HG03457 (cell line): ENCODE measurements at regions not wholly inside any gene's neighbourhood (a gene's known extent, or its start where the extent isn't known, plus 50 kb on each side); places are given as distances from the start of the nearest gene placed in this dataset.
"Not testable (repeated sequence)": the region's sequence is repeated elsewhere in the genome, so short reads cannot be mapped to it uniquely, and the experiment has no call there.

Source experiments
- ATAC-seq: cut with Tn5 transposase; IDR thresholded peaks from one replicate; pipeline ENCODE4 v1.9.1; 2021; ENCODE audit warnings: moderate number of reproducible peaks; ENCODE audit not compliant: unreplicated experiment

GRCh38 chr1:144516172-144516571 is 54.7 kb upstream of the NBPF15 start:
- not testable (repeated sequence) for ATAC-seq

- not testable (repeated sequence) for ATAC-seq
Measured at GRCh38 chr1:144516906-144517305, 55.4 kb upstream of the NBPF15 start.

DNA sequence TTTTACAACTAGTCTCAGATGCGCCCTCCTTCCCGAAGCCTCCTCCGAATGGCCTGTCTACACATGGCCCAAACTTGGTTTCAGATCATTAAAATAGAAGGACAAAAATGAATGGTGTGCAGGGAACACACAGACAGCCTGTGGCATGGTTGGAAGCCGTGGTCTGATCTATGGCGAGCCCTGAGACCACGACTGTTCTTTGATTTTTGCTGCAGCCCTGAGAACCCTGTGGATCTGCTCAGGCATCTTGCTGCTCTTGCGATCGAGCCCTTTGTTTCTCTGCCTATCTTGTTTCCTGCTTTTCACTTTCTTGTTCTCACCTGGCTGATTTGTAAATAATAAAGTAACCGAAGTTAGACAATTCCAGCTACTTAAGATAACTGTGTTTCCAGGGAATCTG is 57.0 kb upstream of the NBPF15 start:
- not testable (repeated sequence) for ATAC-seq

DNA sequence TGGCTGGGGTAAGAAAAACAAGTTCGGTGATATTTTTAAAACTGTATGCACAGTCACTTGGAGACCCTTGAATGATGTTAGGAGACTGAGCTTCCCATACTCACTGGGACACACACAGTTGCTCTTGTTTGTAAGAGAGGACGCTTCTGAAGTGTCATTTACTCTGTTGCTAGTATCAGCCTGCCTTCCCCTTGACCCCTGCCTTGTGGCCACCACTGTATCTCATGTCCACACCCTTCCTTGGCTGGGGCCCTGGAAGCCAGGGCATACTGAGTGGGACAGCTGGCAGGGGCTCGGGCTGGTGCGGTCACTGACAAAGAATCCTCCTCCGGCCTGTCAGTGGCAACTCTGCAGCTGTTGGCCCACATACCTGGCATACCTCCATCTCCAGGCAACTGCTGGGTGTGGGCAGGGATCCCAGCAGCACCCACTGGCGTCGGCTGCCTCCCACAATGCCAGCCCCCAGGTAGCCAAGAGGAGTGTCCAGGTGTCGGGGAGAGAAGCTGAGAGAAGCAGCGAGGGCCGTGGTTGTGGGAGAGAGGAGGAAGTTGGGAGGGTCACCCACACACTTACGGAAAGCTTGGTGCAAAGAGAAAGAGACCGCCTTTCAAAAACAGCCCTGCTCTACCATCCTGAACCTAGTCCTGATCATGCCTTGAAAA is 58.2 kb upstream of the NBPF15 start:
- ATAC-seq: not testable (repeated sequence)

DNA sequence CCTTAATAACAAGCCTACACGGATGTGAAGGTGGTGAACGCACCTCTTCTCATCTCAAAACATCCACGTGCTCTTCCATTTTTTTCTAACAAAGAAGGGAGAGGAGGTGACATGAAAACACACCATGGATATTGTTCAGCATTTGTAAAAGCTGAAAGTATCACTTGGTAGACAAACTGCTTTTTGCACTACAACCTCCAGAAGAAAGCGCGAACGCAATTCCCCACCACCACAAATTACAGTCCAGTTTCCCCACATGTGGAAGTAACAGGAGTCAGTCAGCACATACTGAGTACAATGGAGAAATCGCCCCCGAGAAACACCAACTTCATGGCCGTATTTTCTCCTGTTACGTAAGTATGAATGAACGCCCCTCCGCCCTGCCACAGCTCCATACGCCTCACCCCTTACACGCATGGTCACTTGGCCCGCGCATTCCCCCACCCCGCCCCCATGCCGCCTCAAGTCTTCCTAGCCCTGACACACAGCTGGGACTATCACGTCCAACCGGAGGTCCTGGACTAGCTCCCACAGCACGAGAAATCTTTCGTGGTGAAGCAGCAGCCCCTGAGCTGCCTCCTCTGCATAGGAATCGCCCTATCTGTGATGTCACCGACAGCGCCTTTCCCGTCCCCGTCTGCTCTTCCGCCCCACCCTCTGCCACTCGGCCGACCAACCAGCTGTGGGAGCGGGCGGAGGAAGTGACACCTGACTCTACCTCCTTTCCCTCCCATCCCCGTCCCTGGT is 62.4 kb upstream of the NBPF15 start:
- ATAC-seq: peak; percentile 89

DNA sequence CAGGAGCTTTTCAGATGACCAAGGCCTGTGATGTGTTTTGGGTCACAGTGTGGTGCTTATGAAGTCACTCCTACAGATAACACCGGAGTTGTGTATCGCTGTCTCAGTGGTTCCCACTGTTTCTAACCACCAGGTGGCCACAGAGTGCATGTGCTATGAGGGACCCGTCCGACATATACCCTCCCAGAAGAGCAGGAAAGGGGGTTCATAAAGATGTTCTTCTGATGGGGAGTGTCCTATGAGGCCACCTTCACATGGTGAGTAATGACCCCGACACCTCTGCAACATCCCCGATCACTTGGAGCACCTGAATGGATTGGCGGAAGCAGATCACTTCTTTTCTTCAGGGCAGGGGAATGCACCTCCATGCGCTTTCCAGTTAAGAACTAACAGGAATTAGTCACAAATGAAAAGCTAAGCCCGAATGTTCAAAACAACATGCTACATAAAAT is 60.5 kb upstream of the PPIAL4F start:
- ATAC-seq: not testable (repeated sequence)

- ATAC-seq: not testable (repeated sequence)
Measured at GRCh38 chr1:144533480-144533879, 59.2 kb upstream of the PPIAL4F start.

DNA sequence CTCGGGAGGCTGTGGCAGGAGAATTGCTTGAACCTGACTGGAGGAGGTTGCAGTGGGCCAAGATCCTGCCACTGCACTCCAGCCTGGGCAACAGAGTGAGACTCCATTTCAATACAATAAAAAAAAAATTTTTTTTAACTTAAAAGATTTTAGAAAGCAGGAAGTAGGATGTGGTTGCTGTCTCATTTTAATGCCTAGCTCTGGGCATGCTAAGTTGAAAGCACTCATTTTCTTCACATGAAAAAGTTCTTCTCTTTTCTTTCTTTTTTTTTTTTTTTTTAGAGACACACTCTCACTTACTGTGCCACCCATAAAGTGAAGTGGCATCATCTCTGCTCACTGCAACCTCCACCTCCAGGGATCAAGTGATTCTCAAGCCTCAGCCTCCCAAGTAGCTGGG is 58.4 kb upstream of the PPIAL4F start:
- not testable (repeated sequence) for ATAC-seq

DNA sequence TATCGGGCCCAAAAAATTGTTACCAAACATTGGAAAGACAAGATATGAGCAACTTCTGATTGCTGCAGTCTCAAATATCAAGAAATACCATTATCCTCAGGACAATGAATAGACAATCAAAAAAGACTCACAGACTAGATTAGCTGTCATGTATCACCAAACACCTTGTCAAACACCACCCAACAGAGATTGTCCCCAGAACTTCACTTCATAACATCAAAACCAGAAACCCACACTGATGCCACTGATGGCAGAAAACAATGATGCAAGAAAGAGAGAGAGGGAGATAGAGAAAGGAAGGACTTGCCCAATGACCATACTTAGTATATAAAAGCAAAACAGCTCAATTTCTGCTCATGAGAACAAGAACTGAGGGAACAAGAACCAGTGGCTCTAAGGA is 56.0 kb upstream of the PPIAL4F start:
- ATAC-seq: not testable (repeated sequence)

GRCh38 chr1:144537234-144537633 is 55.5 kb upstream of the PPIAL4F start:
- ATAC-seq: not testable (repeated sequence)

DNA sequence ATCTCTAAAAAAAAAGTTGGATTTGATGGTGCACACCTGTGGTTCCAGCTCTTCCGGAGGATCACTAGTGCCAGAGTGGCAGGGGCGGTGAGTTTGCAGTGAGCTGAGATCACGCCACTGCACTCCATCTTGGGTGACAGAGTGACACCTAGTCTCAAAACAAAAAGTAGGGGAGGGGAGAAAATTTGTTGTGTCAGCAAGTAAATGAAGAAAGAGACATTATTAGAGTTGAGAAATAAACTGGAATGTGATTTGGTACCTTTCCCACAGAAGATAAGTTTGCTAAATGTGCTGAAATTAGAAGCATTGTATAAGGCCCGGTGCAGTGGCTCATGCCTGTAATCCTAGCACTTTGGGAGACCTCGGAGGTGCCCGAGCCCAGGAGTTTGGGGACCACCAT is 54.0 kb upstream of the PPIAL4F start:
- ATAC-seq: not testable (repeated sequence)

DNA sequence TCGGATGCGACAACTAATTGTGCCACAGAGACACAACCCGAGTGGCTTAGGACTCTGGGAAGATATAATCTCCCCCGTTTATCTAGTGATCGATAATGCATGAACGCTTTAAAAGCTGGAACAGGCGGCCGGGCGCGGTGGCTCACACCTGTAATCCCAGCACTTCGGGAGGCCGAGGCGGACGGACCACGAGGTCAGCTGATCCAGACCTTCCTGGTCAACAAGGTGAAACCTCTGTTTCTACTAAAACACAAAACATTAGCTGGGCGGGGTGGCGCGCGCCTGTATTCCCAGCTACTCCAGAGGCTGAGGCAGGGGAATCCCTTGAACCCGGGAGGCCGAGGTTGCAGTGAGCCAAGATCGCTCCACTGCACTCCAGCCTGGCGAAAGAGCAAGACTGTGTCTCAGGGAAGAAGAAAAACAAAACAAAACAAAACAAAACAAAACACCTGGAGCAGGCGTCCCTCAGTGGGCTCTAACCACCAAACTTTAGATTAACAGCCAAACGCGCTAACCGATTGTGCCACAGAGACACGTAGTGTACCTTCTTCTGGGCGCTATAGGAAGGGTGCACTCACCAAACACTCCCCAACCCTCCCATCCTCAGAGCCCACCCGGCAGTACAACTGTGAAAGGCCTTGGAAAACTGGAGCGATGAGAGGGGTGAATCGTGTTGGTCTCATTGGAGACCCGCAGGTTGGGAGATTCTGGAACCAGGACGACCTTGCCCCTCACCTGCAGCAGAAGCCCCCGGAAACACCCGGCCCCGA is 53.3 kb upstream of the PPIAL4F start:
- ATAC-seq: not testable (repeated sequence)
